Smooth muscle cell (in vitro differentiated cells): ENCODE measurements at regions not wholly inside any gene's neighbourhood (a gene's known extent, or its start where the extent isn't known, plus 50 kb on each side); places are given as distances from the start of the nearest gene placed in this dataset.

ENCODE experiments used
- DNase-seq: peaks from one replicate; lab custom pipeline; 2025; ENCODE audit not compliant: unreplicated experiment; lab: John Stamatoyannopoulos, UW
- H2AFZ ChIP-seq: fragments of 200-600 bp; sonication (generic); 2 replicates; pipeline ENCODE4 v1.6.0; 2016; ENCODE audit warnings: antibody characterized with exemption, low read depth, mild to moderate bottlenecking
- H3F3A ChIP-seq: fragments of 200-600 bp; sonication (generic); 2 replicates; pipeline ENCODE4 v1.6.0; 2017; ENCODE audit warnings: antibody characterized with exemption, low read depth
- H3K27ac ChIP-seq: fragments of 200-600 bp; sonication (generic); 2 replicates; pipeline ENCODE4 v1.5.1; 2016; ENCODE audit warnings: low read depth, mild to moderate bottlenecking
- H3K27me3 ChIP-seq: fragments of 200-600 bp; sonication (generic); 2 replicates; pipeline ENCODE4 v1.6.1; 2016; ENCODE audit warnings: low read depth, mild to moderate bottlenecking
- H3K36me3 ChIP-seq: fragments of 200-600 bp; sonication (generic); 2 replicates; pipeline ENCODE4 v1.5.1; 2016; ENCODE audit warnings: low read depth
- H3K4me1 ChIP-seq: fragments of 200-600 bp; sonication (generic); 2 replicates; pipeline ENCODE4 v1.5.1; 2016; ENCODE audit warnings: low read depth
- H3K4me2 ChIP-seq: fragments of 200-600 bp; sonication (generic); 2 replicates; pipeline ENCODE4 v1.6.0; 2016; ENCODE audit warnings: mild to moderate bottlenecking
- H3K4me3 ChIP-seq: fragments of 200-600 bp; sonication (generic); 2 replicates; pipeline ENCODE4 v1.5.1; 2016; ENCODE audit warnings: mild to moderate bottlenecking
- H3K79me2 ChIP-seq: fragments of 200-600 bp; sonication (generic); 2 replicates; pipeline ENCODE4 v1.6.0; 2016; ENCODE audit warnings: low read depth, mild to moderate bottlenecking
- H3K9ac ChIP-seq: fragments of 200-600 bp; sonication (generic); 2 replicates; pipeline ENCODE4 v1.6.0; 2016; ENCODE audit warnings: low read depth
- H3K9me3 ChIP-seq: fragments of 200-600 bp; sonication (generic); replicated peaks from 2 replicates; pipeline ENCODE4 v1.5.1; 2016; ENCODE audit warnings: low read depth
- H4K20me1 ChIP-seq: fragments of 200-600 bp; sonication (generic); 2 replicates; pipeline ENCODE4 v1.6.0; 2016; ENCODE audit warnings: low read depth
- WGBS: methylation state at CpG from one replicate; pipeline ENCODE4 v1.1.7; 2016; ENCODE audit warnings: low lambda C conversion rate; 5-methylcytosine and 5-hydroxymethylcytosine counted together
- TF ChIP-seq, protein P1 (sequence below): fragments of 200-600 bp; sonication (generic); IDR thresholded peaks from 2 replicates; pipeline ENCODE4 v1.5.1; 2017; ENCODE audit warnings: borderline replicate concordance, mild to moderate bottlenecking, antibody characterized with exemption; ENCODE audit not compliant: insufficient read depth, poor library complexity, severe bottlenecking

DNA sequence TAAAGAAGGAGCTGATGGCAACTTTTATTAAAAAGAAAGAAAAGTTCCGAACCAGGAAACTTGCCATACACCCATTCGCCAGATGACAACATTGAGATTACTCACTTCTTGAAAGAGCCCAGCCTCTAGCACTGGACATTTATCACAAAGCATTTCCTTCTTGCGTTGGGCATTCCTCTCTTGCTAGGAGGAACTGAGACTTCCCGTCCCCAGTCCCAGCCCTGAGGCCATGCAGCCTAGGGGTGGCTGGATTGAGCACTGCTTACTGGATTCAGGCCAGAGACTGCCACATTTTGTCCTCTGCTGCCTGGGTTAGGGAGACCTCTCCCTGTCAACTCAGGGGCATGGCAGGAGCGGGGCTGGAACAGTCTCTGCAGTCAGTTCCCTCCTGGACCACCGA is 80.1 kb downstream of the SDC1 start:
- DNase-seq: no peak
- Histone ChIP-seq H3F3A (no peaks in the 10 kb centered on the region), H3K9ac (no peak overlapping the region), H3K27ac (no peak overlapping the region), H2AFZ (no peak overlapping the region), H3K79me2 (no peaks in the 10 kb centered on the region), H3K9me3 (no peaks in the 10 kb centered on the region), H4K20me1 (no peaks in the 10 kb centered on the region), H3K36me3 (no peaks in the 10 kb centered on the region), H3K4me1 (peaks cover 18% of the 10 kb centered on the region), H3K4me2 (no peak overlapping the region), H3K4me3 (no peak overlapping the region), H3K27me3 (no peaks in the 10 kb centered on the region)
- WGBS: 85% methylated on average over 6 of the region's 6 CpGs
- TF ChIP-seq, protein P1, sequence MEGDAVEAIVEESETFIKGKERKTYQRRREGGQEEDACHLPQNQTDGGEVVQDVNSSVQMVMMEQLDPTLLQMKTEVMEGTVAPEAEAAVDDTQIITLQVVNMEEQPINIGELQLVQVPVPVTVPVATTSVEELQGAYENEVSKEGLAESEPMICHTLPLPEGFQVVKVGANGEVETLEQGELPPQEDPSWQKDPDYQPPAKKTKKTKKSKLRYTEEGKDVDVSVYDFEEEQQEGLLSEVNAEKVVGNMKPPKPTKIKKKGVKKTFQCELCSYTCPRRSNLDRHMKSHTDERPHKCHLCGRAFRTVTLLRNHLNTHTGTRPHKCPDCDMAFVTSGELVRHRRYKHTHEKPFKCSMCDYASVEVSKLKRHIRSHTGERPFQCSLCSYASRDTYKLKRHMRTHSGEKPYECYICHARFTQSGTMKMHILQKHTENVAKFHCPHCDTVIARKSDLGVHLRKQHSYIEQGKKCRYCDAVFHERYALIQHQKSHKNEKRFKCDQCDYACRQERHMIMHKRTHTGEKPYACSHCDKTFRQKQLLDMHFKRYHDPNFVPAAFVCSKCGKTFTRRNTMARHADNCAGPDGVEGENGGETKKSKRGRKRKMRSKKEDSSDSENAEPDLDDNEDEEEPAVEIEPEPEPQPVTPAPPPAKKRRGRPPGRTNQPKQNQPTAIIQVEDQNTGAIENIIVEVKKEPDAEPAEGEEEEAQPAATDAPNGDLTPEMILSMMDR: no peak

DNA sequence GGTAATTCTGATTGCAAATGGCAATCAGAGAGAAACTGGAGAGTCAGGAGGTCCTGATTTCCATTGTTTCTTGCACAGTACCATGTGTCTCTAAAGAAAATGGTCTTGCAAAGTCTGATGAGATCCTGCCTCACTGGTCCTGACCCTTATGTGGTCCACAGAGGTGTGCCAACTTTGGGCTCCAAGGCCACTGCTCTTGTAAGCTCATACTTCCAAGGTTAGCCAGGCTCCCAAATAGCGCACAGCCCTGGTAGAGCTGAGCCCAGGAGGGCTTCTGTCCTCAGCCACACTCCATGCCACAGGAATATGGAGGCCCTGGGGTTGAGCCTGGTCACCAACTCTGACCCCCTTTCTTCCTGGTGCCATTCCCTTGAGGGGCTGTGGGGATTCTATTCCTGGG is 80.7 kb downstream of the SDC1 start:
- DNase-seq: no peak

DNA sequence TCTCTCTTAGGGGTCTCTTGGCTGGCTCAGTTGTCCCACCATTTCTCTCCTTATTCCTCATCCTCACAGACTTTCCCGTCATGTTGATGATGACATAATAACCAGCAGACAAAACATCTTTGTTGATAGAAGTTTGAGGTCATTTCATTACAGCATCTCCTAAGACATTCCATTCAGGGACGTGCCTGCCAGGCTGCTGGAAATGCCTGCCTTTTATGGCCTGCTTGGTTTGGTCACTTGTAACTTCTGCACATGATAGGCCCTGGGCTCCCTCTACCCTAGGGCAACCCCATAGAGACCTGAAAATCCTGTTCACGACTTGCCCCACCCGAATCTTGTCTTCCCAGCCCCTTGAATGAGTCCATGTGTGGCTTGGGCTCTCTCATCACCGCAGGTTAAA is 81.7 kb downstream of the SDC1 start:
- DNase-seq: no peak
- H4K20me1 ChIP-seq: no peaks in the 10 kb centered on the region
- no peak overlapping the region for H3K4me3 ChIP-seq
- TF ChIP-seq, protein P1: no peak
- WGBS: 53% methylated on average over 5 of the region's 5 CpGs
- no peaks in the 10 kb centered on the region for H3K36me3 ChIP-seq
- H3K27ac ChIP-seq: peak overlapping the region; percentile 4
- no peaks in the 10 kb centered on the region for H3K27me3 ChIP-seq
- H3F3A ChIP-seq: peaks cover 7% of the 10 kb centered on the region
- peaks cover 13% of the 10 kb centered on the region for H3K4me1 ChIP-seq
- H2AFZ ChIP-seq: no peak overlapping the region
- H3K9ac ChIP-seq: no peak overlapping the region
- H3K9me3 ChIP-seq: no peaks in the 10 kb centered on the region
- H3K4me2 ChIP-seq: no peak overlapping the region
- H3K79me2 ChIP-seq: no peaks in the 10 kb centered on the region

More for the DNA sequence above, 80.7 kb downstream of the SDC1 start:
- Histone ChIP-seq H3K4me3 (no peak overlapping the region), H3K9ac (no peak overlapping the region), H4K20me1 (no peaks in the 10 kb centered on the region), H2AFZ (no peak overlapping the region), H3K9me3 (no peaks in the 10 kb centered on the region), H3F3A (no peaks in the 10 kb centered on the region), H3K27me3 (no peaks in the 10 kb centered on the region), H3K4me1 (peaks cover 14% of the 10 kb centered on the region), H3K27ac (no peak overlapping the region), H3K79me2 (no peaks in the 10 kb centered on the region), H3K4me2 (no peak overlapping the region), H3K36me3 (no peaks in the 10 kb centered on the region)
- WGBS: 100% methylated on average over 1 of the region's 1 CpG
- TF ChIP-seq, protein P1: no peak

DNA sequence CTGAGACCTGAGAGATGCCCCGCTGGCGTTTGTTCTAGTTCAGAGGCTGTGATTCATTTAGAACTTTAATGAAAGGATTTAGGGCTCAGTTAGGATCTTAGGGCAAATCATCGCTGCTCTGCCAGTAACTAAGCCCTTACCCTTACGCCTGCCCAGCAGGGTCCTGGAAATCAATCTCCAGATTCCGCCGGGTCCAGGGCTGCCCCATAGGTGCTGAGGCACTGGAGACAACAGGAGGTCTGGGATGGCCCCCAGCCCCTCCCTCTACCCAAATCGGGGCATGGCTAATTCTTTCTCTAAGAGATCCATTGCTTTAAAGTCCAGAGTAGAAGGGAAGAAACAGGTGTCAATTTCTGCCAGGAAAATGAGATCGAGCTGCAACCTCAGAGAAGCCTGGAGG is 83.1 kb downstream of the SDC1 start:
- Histone ChIP-seq H3K36me3 (no peaks in the 10 kb centered on the region), H3K9me3 (no peaks in the 10 kb centered on the region), H3K27ac (peak overlapping the region; percentile 68), H3K9ac (peak overlapping the region; percentile 23), H2AFZ (no peak overlapping the region), H3K79me2 (no peaks in the 10 kb centered on the region), H3F3A (peaks cover 7% of the 10 kb centered on the region), H4K20me1 (no peaks in the 10 kb centered on the region), H3K4me2 (peak overlapping the region; percentile 33), H3K4me1 (peaks cover 10% of the 10 kb centered on the region), H3K27me3 (no peaks in the 10 kb centered on the region), H3K4me3 (no peak overlapping the region)
- no peak for DNase-seq
- 67% methylated on average over 8 of the region's 8 CpGs for WGBS
- TF ChIP-seq, protein P1: no peak
